A673 (cell line): ENCODE measurements at regions not wholly inside any gene's neighbourhood (a gene's known extent, or its start where the extent isn't known, plus 50 kb on each side); places are given as distances from the start of the nearest gene placed in this dataset.

Experiments
- EZH2 ChIP-seq: fragments of 200-600 bp; sonication (generic); IDR thresholded peaks from 2 replicates; pipeline ENCODE4 v1.6.1; 2017; ENCODE audit warnings: borderline replicate concordance, low read depth, mild to moderate bottlenecking, mixed read lengths, antibody characterized with exemption, low read length; ENCODE audit not compliant: poor library complexity, severe bottlenecking
- TF ChIP-seq, protein P1 (sequence below): fragments of 300-800, 200-600 bp; sonication (generic); conservative IDR thresholded peaks from 2 replicates; pipeline ENCODE4 v1.5.1; 2017; ENCODE audit warnings: low read depth, mild to moderate bottlenecking, antibody characterized with exemption, low read length, moderate library complexity, mixed read lengths

- TF ChIP-seq, protein P1, sequence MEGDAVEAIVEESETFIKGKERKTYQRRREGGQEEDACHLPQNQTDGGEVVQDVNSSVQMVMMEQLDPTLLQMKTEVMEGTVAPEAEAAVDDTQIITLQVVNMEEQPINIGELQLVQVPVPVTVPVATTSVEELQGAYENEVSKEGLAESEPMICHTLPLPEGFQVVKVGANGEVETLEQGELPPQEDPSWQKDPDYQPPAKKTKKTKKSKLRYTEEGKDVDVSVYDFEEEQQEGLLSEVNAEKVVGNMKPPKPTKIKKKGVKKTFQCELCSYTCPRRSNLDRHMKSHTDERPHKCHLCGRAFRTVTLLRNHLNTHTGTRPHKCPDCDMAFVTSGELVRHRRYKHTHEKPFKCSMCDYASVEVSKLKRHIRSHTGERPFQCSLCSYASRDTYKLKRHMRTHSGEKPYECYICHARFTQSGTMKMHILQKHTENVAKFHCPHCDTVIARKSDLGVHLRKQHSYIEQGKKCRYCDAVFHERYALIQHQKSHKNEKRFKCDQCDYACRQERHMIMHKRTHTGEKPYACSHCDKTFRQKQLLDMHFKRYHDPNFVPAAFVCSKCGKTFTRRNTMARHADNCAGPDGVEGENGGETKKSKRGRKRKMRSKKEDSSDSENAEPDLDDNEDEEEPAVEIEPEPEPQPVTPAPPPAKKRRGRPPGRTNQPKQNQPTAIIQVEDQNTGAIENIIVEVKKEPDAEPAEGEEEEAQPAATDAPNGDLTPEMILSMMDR: no peak
- TF ChIP-seq EZH2: no peak
These were observed 992.1 kb downstream of the DNAH5 start for GRCh38 chr5:12952409-12952808.
